GM23338 (cell line): ENCODE measurements at regions not wholly inside any gene's neighbourhood (a gene's known extent, or its start where the extent isn't known, plus 50 kb on each side); places are given as distances from the start of the nearest gene placed in this dataset.

ENCODE experiments used
- ATAC-seq: fragments of 200-7000 bp; cut with Tn5 transposase; 3 replicates; pipeline ENCODE4 v1.9.1; 2020
- DNase-seq: peaks from one replicate; pipeline ENCODE4 v3.0.0-alpha.2; 2015; ENCODE audit warnings: low spot score
- H2AFZ ChIP-seq: fragments of 200-600 bp; sonication (generic); 2 replicates; pipeline ENCODE4 v1.8.0; 2016; ENCODE audit warnings: antibody characterized with exemption, mild to moderate bottlenecking, moderate library complexity
- H3F3A ChIP-seq: fragments of 200-600 bp; sonication (generic); replicated peaks from 2 replicates; pipeline ENCODE4 v1.8.0; 2017; ENCODE audit warnings: antibody characterized with exemption, mixed run types, low read depth
- H3K27ac ChIP-seq: fragments of 200-600 bp; sonication (generic); 2 replicates; pipeline ENCODE4 v1.6.1; 2016; ENCODE audit warnings: low read depth
- H3K27me3 ChIP-seq: fragments of 200-600 bp; sonication (generic); 2 replicates; pipeline ENCODE4 v1.8.0; 2016; ENCODE audit warnings: mild to moderate bottlenecking, mixed run types, moderate library complexity; ENCODE audit not compliant: insufficient read depth
- H3K36me3 ChIP-seq: fragments of 200-600 bp; sonication (generic); 2 replicates; pipeline ENCODE4 v1.8.0; 2016; ENCODE audit warnings: mild to moderate bottlenecking; ENCODE audit not compliant: insufficient read depth
- H3K4me1 ChIP-seq: fragments of 200-600 bp; sonication (generic); 2 replicates; pipeline ENCODE4 v1.8.0; 2016; ENCODE audit warnings: mild to moderate bottlenecking, moderate library complexity; ENCODE audit not compliant: insufficient read depth
- H3K4me2 ChIP-seq: fragments of 200-600 bp; sonication (generic); 2 replicates; pipeline ENCODE4 v1.7.1; 2017; ENCODE audit warnings: mixed run types
- H3K4me3 ChIP-seq: fragments of 200-600 bp; sonication (generic); 2 replicates; pipeline ENCODE4 v1.6.1; 2016; ENCODE audit warnings: mixed run types
- H3K79me2 ChIP-seq: fragments of 200-600 bp; sonication (generic); replicated peaks from 2 replicates; pipeline ENCODE4 v1.8.0; 2017; ENCODE audit warnings: mild to moderate bottlenecking; ENCODE audit not compliant: insufficient read depth
- H3K9me2 ChIP-seq: fragments of 200-600 bp; sonication (generic); 2 replicates; pipeline ENCODE4 v1.8.0; 2017; ENCODE audit not compliant: insufficient read depth
- H4K20me1 ChIP-seq: fragments of 200-600 bp; sonication (generic); replicated peaks from 2 replicates; pipeline ENCODE4 v1.8.0; 2017; ENCODE audit warnings: mild to moderate bottlenecking; ENCODE audit not compliant: insufficient read depth
- H3K27ac Mint-ChIP-seq: 2 replicates; pipeline ENCODE4 v1.8.0; 2020; ENCODE audit warnings: inconsistent platforms, mild to moderate bottlenecking, moderate library complexity, mixed read lengths
- H3K27me3 Mint-ChIP-seq: 3 replicates; pipeline ENCODE4 v1.8.0; 2022; ENCODE audit warnings: low read depth, mild to moderate bottlenecking, moderate library complexity, mixed read lengths, inconsistent platforms; ENCODE audit not compliant: insufficient read depth, poor library complexity
- H3K36me3 Mint-ChIP-seq: 3 replicates; pipeline ENCODE4 v1.8.0; 2021; ENCODE audit warnings: low read depth, mild to moderate bottlenecking, inconsistent platforms, moderate library complexity, mixed read lengths
- H3K4me1 Mint-ChIP-seq: 3 replicates; pipeline ENCODE4 v1.8.0; 2020; ENCODE audit warnings: mild to moderate bottlenecking, inconsistent platforms, mixed read lengths
- H3K4me3 Mint-ChIP-seq: 3 replicates; pipeline ENCODE4 v1.8.0; 2021; ENCODE audit warnings: moderate library complexity, mild to moderate bottlenecking, inconsistent platforms, mixed read lengths
- H3K9me3 Mint-ChIP-seq: 3 replicates; pipeline ENCODE4 v1.8.0; 2020; ENCODE audit warnings: moderate library complexity, mild to moderate bottlenecking, inconsistent platforms, mixed read lengths
- CREB1 ChIP-seq: fragments of 250-450 bp; sonication (Bioruptor Pico); IDR thresholded peaks from 2 replicates; pipeline ENCODE4 v1.5.0; 2020; ENCODE audit warnings: low read depth, mild to moderate bottlenecking, moderate library complexity
- CTCF ChIP-seq, 2 experiments: fragments of 200-600 bp in 1 of 2; sonication (generic) in 1 of 2; conservative IDR thresholded peaks; 2 replicates each; pipeline versions ENCODE4 v1.5.1 to v1.6.1; 2016 to 2017; ENCODE audit warnings: antibody characterized with exemption in 2 of 2, low read depth in 2 of 2, mild to moderate bottlenecking in 2 of 2, moderate library complexity in 1 of 2
- ETS1 ChIP-seq: IDR thresholded peaks from 2 replicates; pipeline ENCODE4 v1.6.1; 2016; ENCODE audit warnings: antibody characterized with exemption
- EZH2 ChIP-seq: fragments of 200-600 bp; sonication (generic); IDR thresholded peaks from one replicate; pipeline ENCODE4 v1.8.0; 2017; ENCODE audit warnings: antibody characterized with exemption, mild to moderate bottlenecking, low read depth; ENCODE audit not compliant: unreplicated experiment
- EZH2phosphoT487 ChIP-seq: fragments of 200-600 bp; sonication (generic); IDR thresholded peaks from one replicate; pipeline ENCODE4 v1.8.1; 2018; ENCODE audit warnings: antibody characterized with exemption; ENCODE audit not compliant: unreplicated experiment
- JUNB ChIP-seq: IDR thresholded peaks from one replicate; pipeline ENCODE4 v1.6.1; 2016; ENCODE audit warnings: antibody characterized with exemption; ENCODE audit not compliant: unreplicated experiment
- NANOG ChIP-seq: IDR thresholded peaks from 2 replicates; pipeline ENCODE4 v1.6.1; 2016; ENCODE audit warnings: antibody characterized with exemption, borderline replicate concordance
- POLR2AphosphoS5 ChIP-seq: IDR thresholded peaks from 2 replicates; pipeline ENCODE4 v1.6.1; 2016; ENCODE audit warnings: antibody characterized with exemption, low read depth
- REST ChIP-seq: IDR thresholded peaks from one replicate; pipeline ENCODE4 v1.6.1; 2018; ENCODE audit warnings: antibody characterized with exemption; ENCODE audit not compliant: unreplicated experiment
- STAT1 ChIP-seq: IDR thresholded peaks from one replicate; pipeline ENCODE4 v1.6.1; 2016; ENCODE audit warnings: antibody characterized with exemption; ENCODE audit not compliant: unreplicated experiment
- ZNF114 ChIP-seq: fragments of 250-450 bp; sonication (Bioruptor Pico); IDR thresholded peaks from 2 replicates; pipeline ENCODE4 v1.5.0; 2020; ENCODE audit warnings: mild to moderate bottlenecking, moderate library complexity
- ZNF331 ChIP-seq: fragments of 250-450 bp; sonication (Bioruptor Pico); IDR thresholded peaks from 2 replicates; pipeline ENCODE4 v1.5.0; 2020; ENCODE audit warnings: low read depth, mild to moderate bottlenecking, moderate library complexity
- ZNF462 ChIP-seq: fragments of 250-450 bp; sonication (Bioruptor Pico); IDR thresholded peaks from 2 replicates; pipeline ENCODE4 v1.5.0; 2020; ENCODE audit warnings: mild to moderate bottlenecking, moderate library complexity

GRCh38 chr7:26434974-26435373, 143.3 kb downstream of the SNX10 start:
- Histone ChIP-seq H3K79me2 (no peaks in the 10 kb centered on the region), H3K4me1 (peaks cover 8% of the 10 kb centered on the region; the same call in 1 of the 2 replicates), H3K4me2 (no peak overlapping the region), H2AFZ (no peak overlapping the region), H3K9me2 (peaks cover 8% of the 10 kb centered on the region), H4K20me1 (no peaks in the 10 kb centered on the region), H3F3A (no peaks in the 10 kb centered on the region), H3K4me3 (no peak overlapping the region), H3K36me3 (no peaks in the 10 kb centered on the region), H3K27ac (no peak overlapping the region), H3K27me3 (no peaks in the 10 kb centered on the region)
- ATAC-seq (no peak), DNase-seq (no peak)
- no peaks in the 10 kb centered on the region for H3K9me3 Mint-ChIP-seq
- no peaks in the 10 kb centered on the region for H3K27me3 Mint-ChIP-seq
- H3K36me3 Mint-ChIP-seq: no peaks in the 10 kb centered on the region
- TF ChIP-seq ETS1: no peak
- no peak for TF ChIP-seq NANOG
- TF ChIP-seq POLR2AphosphoS5: no peak
- TF ChIP-seq ZNF114: no peak
- TF ChIP-seq JUNB: no peak
- TF ChIP-seq REST: no peak
- no peak for TF ChIP-seq EZH2
- no peak for TF ChIP-seq CTCF (conservative IDR thresholded peaks at IDR 0.05; ENCODE audit: low read depth in 2 of 2)
- TF ChIP-seq ZNF331 (CRISPR knock-in tag): no peak
- no peak for TF ChIP-seq STAT1
- no peak for TF ChIP-seq EZH2phosphoT487
- TF ChIP-seq CREB1 (CRISPR knock-in tag): no peak
- TF ChIP-seq ZNF462 (CRISPR knock-in tag): no peak
- no peak overlapping the region for H3K27ac Mint-ChIP-seq
- H3K4me3 Mint-ChIP-seq: no peak overlapping the region
- peaks cover 19% of the 10 kb centered on the region for H3K4me1 Mint-ChIP-seq
